ENCODE measurements at regions not wholly inside any gene's neighbourhood (a gene's known extent, or its start where the extent isn't known, plus 50 kb on each side); places are given as distances from the start of the nearest gene placed in this dataset.

GRCh38 chr9:93857528-93857927 lies 97.6 kb downstream of the BARX1 start:
- no peak overlapping the region for H3K9ac ChIP-seq (ENCODE audit: low read length)
- H3K4me3 ChIP-seq (ENCODE audit: low read depth in 1 of 2, low read length in 2 of 2): no peak overlapping the region
- no peak overlapping the region for H3K27ac ChIP-seq (ENCODE audit: low read depth, low read length)
- no peaks in the 10 kb centered on the region for H3K36me3 ChIP-seq (ENCODE audit: insufficient read depth, low read length)
- H3K27me3 ChIP-seq (ENCODE audit: control insufficient read depth in 1 of 2, insufficient read depth in 2 of 2, low read length in 2 of 2): peaks cover 0 to 38% of the 10 kb centered on the region in 2 donors
- H3K9me3 ChIP-seq (ENCODE audit: low read length): no peaks in the 10 kb centered on the region
- H3K4me1 ChIP-seq (ENCODE audit: insufficient read depth, low read length): peaks cover 13% of the 10 kb centered on the region

GRCh38 chr9:93852728-93853127 lies 102.4 kb downstream of the BARX1 start:
- Histone ChIP-seq H3K36me3 (ENCODE audit: insufficient read depth, low read length) (no peaks in the 10 kb centered on the region), H3K9ac (ENCODE audit: low read length) (no peak overlapping the region), H3K4me3 (ENCODE audit: low read depth in 1 of 2, low read length in 2 of 2) (no peak overlapping the region), H3K27ac (ENCODE audit: low read depth, low read length) (no peak overlapping the region), H3K27me3 (ENCODE audit: control insufficient read depth in 1 of 2, insufficient read depth in 2 of 2, low read length in 2 of 2) (no peaks in the 10 kb centered on the region), H3K4me1 (ENCODE audit: insufficient read depth, low read length) (peaks cover 13% of the 10 kb centered on the region), H3K9me3 (ENCODE audit: low read length) (no peaks in the 10 kb centered on the region)

GRCh38 chr9:93846349-93846748 lies 108.8 kb downstream of the BARX1 start:
- no peak overlapping the region for H3K27ac ChIP-seq (ENCODE audit: low read depth, low read length)
- no peaks in the 10 kb centered on the region for H3K27me3 ChIP-seq (ENCODE audit: control insufficient read depth in 1 of 2, insufficient read depth in 2 of 2, low read length in 2 of 2)
- no peaks in the 10 kb centered on the region for H3K9me3 ChIP-seq (ENCODE audit: low read length)
- no peaks in the 10 kb centered on the region for H3K36me3 ChIP-seq (ENCODE audit: insufficient read depth, low read length)
- H3K4me3 ChIP-seq (ENCODE audit: low read depth in 1 of 2, low read length in 2 of 2): no peak overlapping the region
- no peaks in the 10 kb centered on the region for H3K4me1 ChIP-seq (ENCODE audit: insufficient read depth, low read length)
- H3K9ac ChIP-seq (ENCODE audit: low read length): no peak overlapping the region

- H3K27me3 ChIP-seq (ENCODE audit: control insufficient read depth in 1 of 2, insufficient read depth in 2 of 2, low read length in 2 of 2): no peaks in the 10 kb centered on the region
Observed at GRCh38 chr9:93843396-93843795, 111.8 kb downstream of the BARX1 start.

GRCh38 chr9:93830606-93831005 lies 124.5 kb downstream of the BARX1 start:
- Histone ChIP-seq H3K4me1 (ENCODE audit: insufficient read depth, low read length) (no peaks in the 10 kb centered on the region), H3K9me3 (ENCODE audit: low read length) (no peaks in the 10 kb centered on the region), H3K36me3 (ENCODE audit: insufficient read depth, low read length) (no peaks in the 10 kb centered on the region), H3K4me3 (ENCODE audit: low read depth in 1 of 2, low read length in 2 of 2) (no peak overlapping the region), H3K27me3 (ENCODE audit: control insufficient read depth in 1 of 2, insufficient read depth in 2 of 2, low read length in 2 of 2) (peaks cover 0 to 6% of the 10 kb centered on the region in 2 donors), H3K9ac (ENCODE audit: low read length) (no peak overlapping the region), H3K27ac (ENCODE audit: low read depth, low read length) (no peak overlapping the region)

More at GRCh38 chr9:93843396-93843795, 111.8 kb downstream of the BARX1 start:
- Histone ChIP-seq H3K9ac (ENCODE audit: low read length) (no peak overlapping the region), H3K36me3 (ENCODE audit: insufficient read depth, low read length) (no peaks in the 10 kb centered on the region), H3K4me1 (ENCODE audit: insufficient read depth, low read length) (no peaks in the 10 kb centered on the region), H3K27ac (ENCODE audit: low read depth, low read length) (no peak overlapping the region), H3K9me3 (ENCODE audit: low read length) (no peaks in the 10 kb centered on the region), H3K4me3 (ENCODE audit: low read depth in 1 of 2, low read length in 2 of 2) (no peak overlapping the region)

- Histone ChIP-seq H3K4me1 (ENCODE audit: insufficient read depth, low read length) (no peaks in the 10 kb centered on the region), H3K9ac (ENCODE audit: low read length) (no peak overlapping the region), H3K27ac (ENCODE audit: low read depth, low read length) (no peak overlapping the region), H3K27me3 (ENCODE audit: control insufficient read depth in 1 of 2, insufficient read depth in 2 of 2, low read length in 2 of 2) (peaks cover 0 to 6% of the 10 kb centered on the region in 2 donors), H3K36me3 (ENCODE audit: insufficient read depth, low read length) (no peaks in the 10 kb centered on the region), H3K9me3 (ENCODE audit: low read length) (no peaks in the 10 kb centered on the region), H3K4me3 (ENCODE audit: low read depth in 1 of 2, low read length in 2 of 2) (no peak overlapping the region)
Observed at GRCh38 chr9:93830012-93830596, 125.1 kb downstream of the BARX1 start.

GRCh38 chr9:93829271-93830011 lies 125.7 kb downstream of the BARX1 start:
- no peaks in the 10 kb centered on the region for H3K36me3 ChIP-seq (ENCODE audit: insufficient read depth, low read length)
- H3K27ac ChIP-seq (ENCODE audit: low read depth, low read length): no peak overlapping the region
- peaks cover 0 to 6% of the 10 kb centered on the region in 2 donors for H3K27me3 ChIP-seq (ENCODE audit: control insufficient read depth in 1 of 2, insufficient read depth in 2 of 2, low read length in 2 of 2)
- H3K4me1 ChIP-seq (ENCODE audit: insufficient read depth, low read length): no peaks in the 10 kb centered on the region
- no peak overlapping the region for H3K9ac ChIP-seq (ENCODE audit: low read length)
- H3K9me3 ChIP-seq (ENCODE audit: low read length): no peaks in the 10 kb centered on the region
- no peak overlapping the region for H3K4me3 ChIP-seq (ENCODE audit: low read depth in 1 of 2, low read length in 2 of 2)

- no peaks in the 10 kb centered on the region for H3K36me3 ChIP-seq (ENCODE audit: insufficient read depth, low read length)
- no peak overlapping the region for H3K4me3 ChIP-seq (ENCODE audit: low read depth in 1 of 2, low read length in 2 of 2)
- H3K27ac ChIP-seq (ENCODE audit: low read depth, low read length): no peak overlapping the region
- H3K9me3 ChIP-seq (ENCODE audit: low read length): no peaks in the 10 kb centered on the region
- H3K4me1 ChIP-seq (ENCODE audit: insufficient read depth, low read length): no peaks in the 10 kb centered on the region
- H3K27me3 ChIP-seq (ENCODE audit: control insufficient read depth in 1 of 2, insufficient read depth in 2 of 2, low read length in 2 of 2): peaks cover 0 to 6% of the 10 kb centered on the region in 2 donors
- no peak overlapping the region for H3K9ac ChIP-seq (ENCODE audit: low read length)
Observed at GRCh38 chr9:93828331-93829097, 126.6 kb downstream of the BARX1 start.

- Histone ChIP-seq H3K27ac (ENCODE audit: low read depth, low read length) (peak overlapping the region; percentile 29), H3K27me3 (ENCODE audit: control insufficient read depth in 1 of 2, insufficient read depth in 2 of 2, low read length in 2 of 2) (peaks cover 0 to 6% of the 10 kb centered on the region in 2 donors), H3K4me1 (ENCODE audit: insufficient read depth, low read length) (no peaks in the 10 kb centered on the region), H3K9ac (ENCODE audit: low read length) (no peak overlapping the region), H3K36me3 (ENCODE audit: insufficient read depth, low read length) (no peaks in the 10 kb centered on the region), H3K4me3 (ENCODE audit: low read depth in 1 of 2, low read length in 2 of 2) (peak overlapping the region in 1 of 2 donors; percentile 29), H3K9me3 (ENCODE audit: low read length) (no peaks in the 10 kb centered on the region)
Observed at GRCh38 chr9:93827545-93828330, 127.4 kb downstream of the BARX1 start.

- Histone ChIP-seq H3K4me1 (ENCODE audit: insufficient read depth, low read length) (no peaks in the 10 kb centered on the region), H3K27me3 (ENCODE audit: control insufficient read depth in 1 of 2, insufficient read depth in 2 of 2, low read length in 2 of 2) (peaks cover 0 to 6% of the 10 kb centered on the region in 2 donors), H3K4me3 (ENCODE audit: low read depth in 1 of 2, low read length in 2 of 2) (peak overlapping the region in 1 of 2 donors; percentile 29), H3K9ac (ENCODE audit: low read length) (no peak overlapping the region), H3K36me3 (ENCODE audit: insufficient read depth, low read length) (no peaks in the 10 kb centered on the region), H3K9me3 (ENCODE audit: low read length) (no peaks in the 10 kb centered on the region), H3K27ac (ENCODE audit: low read depth, low read length) (no peak overlapping the region)
Observed at GRCh38 chr9:93826905-93827544, 128.1 kb downstream of the BARX1 start.

Data from muscle layer of colon (tissue), 2 donors.